Progenitor cell of endocrine pancreas (in vitro differentiated cells): ENCODE measurements at regions not wholly inside any gene's neighbourhood (a gene's known extent, or its start where the extent isn't known, plus 50 kb on each side); places are given as distances from the start of the nearest gene placed in this dataset.

ENCODE experiments used
- DNase-seq: peaks from one replicate; pipeline ENCODE4 v3.0.0; 2021; ENCODE audit warnings: low spot score; ENCODE audit not compliant: unreplicated experiment
- H3K27ac Mint-ChIP-seq: 2 replicates; pipeline ENCODE4 v1.8.0; 2021; ENCODE audit warnings: mild to moderate bottlenecking, moderate library complexity, mixed read lengths
- H3K27me3 Mint-ChIP-seq: 2 replicates; pipeline ENCODE4 v1.8.0; 2021; ENCODE audit warnings: mixed read lengths
- H3K36me3 Mint-ChIP-seq: 2 replicates; pipeline ENCODE4 v1.8.0; 2022; ENCODE audit warnings: mixed read lengths; ENCODE audit not compliant: insufficient read depth
- H3K4me1 Mint-ChIP-seq: 2 replicates; pipeline ENCODE4 v1.8.0; 2021; ENCODE audit warnings: low read depth, mixed read lengths
- H3K4me3 Mint-ChIP-seq: 2 replicates; pipeline ENCODE4 v1.8.0; 2021; ENCODE audit warnings: low read depth, mild to moderate bottlenecking, moderate library complexity, mixed read lengths
- H3K9me3 Mint-ChIP-seq: 2 replicates; pipeline ENCODE4 v1.8.0; 2021; ENCODE audit warnings: low read depth, mixed read lengths
- CTCF ChIP-seq: fragments of 200-600 bp; sonication (generic); IDR thresholded peaks from one replicate; pipeline ENCODE4 v1.5.0; 2021; ENCODE audit warnings: antibody characterized with exemption, mild to moderate bottlenecking; ENCODE audit not compliant: unreplicated experiment

DNA sequence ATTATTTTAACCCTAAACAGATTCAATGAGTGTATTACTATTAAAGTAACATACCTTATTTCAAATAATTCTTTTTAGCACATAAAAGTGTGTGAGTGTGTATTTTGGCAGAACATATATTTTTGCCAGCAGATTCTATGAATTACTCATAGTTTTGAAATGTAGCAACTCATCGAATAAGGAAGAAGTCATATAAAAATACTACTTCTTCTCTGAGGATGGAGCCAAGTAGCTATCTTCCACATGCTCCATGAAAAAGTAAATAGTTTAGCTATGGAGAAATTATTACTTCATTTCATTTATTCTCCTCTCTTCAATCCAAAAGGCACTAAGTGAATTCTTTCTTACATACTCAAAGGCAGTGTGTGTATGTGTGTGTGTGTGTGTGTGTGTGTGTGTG is 1090.4 kb upstream of the CDH6 start:
- no peak overlapping the region for H3K4me3 Mint-ChIP-seq
- H3K9me3 Mint-ChIP-seq = peaks cover 2% of the 10 kb centered on the region
- H3K27me3 Mint-ChIP-seq = no peaks in the 10 kb centered on the region
- H3K4me1 Mint-ChIP-seq = no peaks in the 10 kb centered on the region
- H3K27ac Mint-ChIP-seq = no peak overlapping the region
- TF ChIP-seq CTCF = no peak
- DNase-seq = no peak
- no peaks in the 10 kb centered on the region for H3K36me3 Mint-ChIP-seq

- no peak for DNase-seq
- peaks cover 2% of the 10 kb centered on the region for H3K9me3 Mint-ChIP-seq
- H3K27me3 Mint-ChIP-seq = no peaks in the 10 kb centered on the region
- H3K36me3 Mint-ChIP-seq = no peaks in the 10 kb centered on the region
- H3K4me3 Mint-ChIP-seq = no peak overlapping the region
- H3K27ac Mint-ChIP-seq = no peak overlapping the region
- no peaks in the 10 kb centered on the region for H3K4me1 Mint-ChIP-seq
- no peak for TF ChIP-seq CTCF
These were observed 1091.3 kb upstream of the CDH6 start for GRCh38 chr5:30102185-30102584.

DNA sequence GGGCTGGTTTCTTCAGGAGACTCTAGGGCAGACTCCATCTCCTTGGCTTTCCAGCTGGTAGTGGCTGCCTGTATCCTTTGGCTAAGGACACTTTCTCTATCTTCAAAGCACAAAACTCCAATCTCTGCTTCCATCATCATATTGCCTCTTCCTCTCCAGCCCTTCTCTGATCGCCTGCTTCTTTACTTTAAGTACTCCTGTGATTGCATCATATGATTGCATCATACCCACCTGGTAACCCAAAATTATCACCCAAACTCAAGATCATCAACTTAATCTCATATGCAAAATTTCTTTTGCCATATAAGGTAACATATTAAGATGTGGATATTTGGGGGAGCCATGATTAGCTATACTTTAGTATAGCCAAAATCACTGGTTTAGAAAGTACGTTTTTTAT is 1092.6 kb upstream of the CDH6 start:
- H3K4me1 Mint-ChIP-seq = no peaks in the 10 kb centered on the region
- no peaks in the 10 kb centered on the region for H3K27me3 Mint-ChIP-seq
- DNase-seq = no peak
- no peaks in the 10 kb centered on the region for H3K36me3 Mint-ChIP-seq
- TF ChIP-seq CTCF = no peak
- no peaks in the 10 kb centered on the region for H3K9me3 Mint-ChIP-seq
- H3K27ac Mint-ChIP-seq = no peak overlapping the region
- no peak overlapping the region for H3K4me3 Mint-ChIP-seq

GRCh38 chr5:30100148-30100713 is 1093.3 kb upstream of the CDH6 start:
- DNase-seq = no peak
- no peak overlapping the region for H3K27ac Mint-ChIP-seq
- no peak overlapping the region for H3K4me3 Mint-ChIP-seq
- H3K4me1 Mint-ChIP-seq = no peaks in the 10 kb centered on the region
- H3K36me3 Mint-ChIP-seq = no peaks in the 10 kb centered on the region
- TF ChIP-seq CTCF = no peak
- no peaks in the 10 kb centered on the region for H3K27me3 Mint-ChIP-seq
- no peaks in the 10 kb centered on the region for H3K9me3 Mint-ChIP-seq

GRCh38 chr5:30099634-30100033 is 1093.9 kb upstream of the CDH6 start:
- Mint-ChIP-seq H3K36me3 (no peaks in the 10 kb centered on the region), H3K4me3 (no peak overlapping the region), H3K9me3 (no peaks in the 10 kb centered on the region), H3K27me3 (no peaks in the 10 kb centered on the region), H3K27ac (no peak overlapping the region), H3K4me1 (no peaks in the 10 kb centered on the region)
- TF ChIP-seq CTCF = no peak
- no peak for DNase-seq
